ENCODE measurements at regions not wholly inside any gene's neighbourhood (a gene's known extent, or its start where the extent isn't known, plus 50 kb on each side); places are given as distances from the start of the nearest gene placed in this dataset.
"Not testable (repeated sequence)": the region's sequence is repeated elsewhere in the genome, so short reads cannot be mapped to it uniquely, and the experiment has no call there.

- H3K4me3 ChIP-seq = no peak overlapping the region
- no peak for ATAC-seq (ENCODE audit: insufficient read depth, low FRiP score)
- TF ChIP-seq CTCF (IDR thresholded peaks at IDR 0.05; ENCODE audit: control extremely low read depth, extremely low read depth) = no peak
- DNase-seq = no peak
- no peaks in the 10 kb centered on the region for H3K9me3 ChIP-seq (ENCODE audit: control insufficient read depth in 4 of 4, insufficient read depth in 3 of 4, low read length in 3 of 4)
- no peak overlapping the region for H3K9ac ChIP-seq (ENCODE audit: insufficient read depth in 1 of 2, low read length in 2 of 2)
- 41 to 87% methylated on average over 2 of the region's 2 CpGs for WGBS, 2 donors
- H3K27me3 ChIP-seq (ENCODE audit: control insufficient read depth in 3 of 3, insufficient read depth in 3 of 3, low read length in 2 of 3) = no peaks in the 10 kb centered on the region
- H3K4me1 ChIP-seq (ENCODE audit: control insufficient read depth in 5 of 5, insufficient read depth in 5 of 5, low read length in 5 of 5) = no peaks in the 10 kb centered on the region
- H3K36me3 ChIP-seq (ENCODE audit: control insufficient read depth in 4 of 4, insufficient read depth in 4 of 4, low read length in 4 of 4) = no peaks in the 10 kb centered on the region
- no peak overlapping the region for H3K27ac ChIP-seq (ENCODE audit: low read depth in 1 of 2, low read length in 1 of 2)
Observed at GRCh38 chr21:35556536-35556935, 503.8 kb downstream of the SETD4 start.

GRCh38 chr21:35552483-35552882 lies 503.4 kb upstream of the RUNX1 start:
- DNase-seq; ATAC-seq (ENCODE audit: insufficient read depth, low FRiP score); H3K27ac ChIP-seq (ENCODE audit: low read depth in 1 of 2, low read length in 1 of 2); H3K4me1 ChIP-seq (ENCODE audit: control insufficient read depth in 5 of 5, insufficient read depth in 5 of 5, low read length in 5 of 5); H3K4me3 ChIP-seq; H3K36me3 ChIP-seq (ENCODE audit: control insufficient read depth in 4 of 4, insufficient read depth in 4 of 4, low read length in 4 of 4); H3K27me3 ChIP-seq (ENCODE audit: control insufficient read depth in 3 of 3, insufficient read depth in 3 of 3, low read length in 2 of 3); H3K9me3 ChIP-seq (ENCODE audit: control insufficient read depth in 4 of 4, insufficient read depth in 3 of 4, low read length in 3 of 4); H3K9ac ChIP-seq (ENCODE audit: insufficient read depth in 1 of 2, low read length in 2 of 2): not testable (repeated sequence)
- WGBS, 2 donors = 90 to 97% methylated on average over 3 of the region's 3 CpGs

- H3K4me1 ChIP-seq (ENCODE audit: control insufficient read depth in 5 of 5, insufficient read depth in 5 of 5, low read length in 5 of 5) = no peaks in the 10 kb centered on the region
- no peak overlapping the region for H3K9ac ChIP-seq (ENCODE audit: insufficient read depth in 1 of 2, low read length in 2 of 2)
- DNase-seq (no peak), ATAC-seq (ENCODE audit: insufficient read depth, low FRiP score) (no peak)
- H3K4me3 ChIP-seq = no peak overlapping the region
- no peaks in the 10 kb centered on the region for H3K36me3 ChIP-seq (ENCODE audit: control insufficient read depth in 4 of 4, insufficient read depth in 4 of 4, low read length in 4 of 4)
- no peak for TF ChIP-seq CTCF (IDR thresholded peaks at IDR 0.05; ENCODE audit: control extremely low read depth, extremely low read depth)
- 86 to 87% methylated on average over 5 of the region's 5 CpGs for WGBS, 2 donors
- no peak overlapping the region for H3K27ac ChIP-seq (ENCODE audit: low read depth in 1 of 2, low read length in 1 of 2)
- H3K9me3 ChIP-seq (ENCODE audit: control insufficient read depth in 4 of 4, insufficient read depth in 3 of 4, low read length in 3 of 4) = no peaks in the 10 kb centered on the region
- H3K27me3 ChIP-seq (ENCODE audit: control insufficient read depth in 3 of 3, insufficient read depth in 3 of 3, low read length in 2 of 3) = no peaks in the 10 kb centered on the region
Observed at GRCh38 chr21:35548904-35549615, 500.0 kb upstream of the RUNX1 start.

- 88 to 89% methylated on average over 7 of the region's 7 CpGs for WGBS, 2 donors
- no peak overlapping the region for H3K9ac ChIP-seq (ENCODE audit: insufficient read depth in 1 of 2, low read length in 2 of 2)
- H3K4me1 ChIP-seq (ENCODE audit: control insufficient read depth in 5 of 5, insufficient read depth in 5 of 5, low read length in 5 of 5) = no peaks in the 10 kb centered on the region
- TF ChIP-seq CTCF (IDR thresholded peaks at IDR 0.05; ENCODE audit: control extremely low read depth, extremely low read depth) = no peak
- ATAC-seq (ENCODE audit: insufficient read depth, low FRiP score) (no peak), DNase-seq (no peak)
- no peak overlapping the region for H3K27ac ChIP-seq (ENCODE audit: low read depth in 1 of 2, low read length in 1 of 2)
- H3K4me3 ChIP-seq = no peak overlapping the region
- H3K36me3 ChIP-seq (ENCODE audit: control insufficient read depth in 4 of 4, insufficient read depth in 4 of 4, low read length in 4 of 4) = no peaks in the 10 kb centered on the region
- no peaks in the 10 kb centered on the region for H3K9me3 ChIP-seq (ENCODE audit: control insufficient read depth in 4 of 4, insufficient read depth in 3 of 4, low read length in 3 of 4)
- H3K27me3 ChIP-seq (ENCODE audit: control insufficient read depth in 3 of 3, insufficient read depth in 3 of 3, low read length in 2 of 3) = no peaks in the 10 kb centered on the region
Observed at GRCh38 chr21:35547946-35548774, 499.1 kb upstream of the RUNX1 start.
